ENCODE measurements at regions not wholly inside any gene's neighbourhood (a gene's known extent, or its start where the extent isn't known, plus 50 kb on each side); places are given as distances from the start of the nearest gene placed in this dataset.

DNA sequence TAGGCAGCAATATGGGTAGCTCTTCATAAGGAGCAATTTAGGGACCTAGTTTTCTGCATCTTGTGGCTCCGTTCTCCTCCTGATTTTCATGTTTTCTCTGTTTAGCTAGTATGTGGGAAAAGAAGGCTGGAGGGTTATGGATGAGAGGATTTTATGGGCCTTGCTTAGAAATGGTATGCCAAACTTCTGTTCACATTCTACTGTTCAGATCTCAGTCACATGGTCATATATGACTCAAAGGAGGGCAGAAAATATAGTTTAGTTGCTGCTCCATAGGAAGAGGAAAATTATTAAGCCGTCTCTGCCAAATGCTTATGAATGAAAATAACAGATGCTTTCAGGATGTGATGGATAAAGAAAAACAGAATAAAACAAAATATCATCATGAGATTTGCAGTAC, 361.8 kb upstream of the CWC22 start:
- H3K4me3 ChIP-seq (ENCODE audit: low read depth, low read length), result no peak overlapping the region
- no peak for TF ChIP-seq CTCF (IDR thresholded peaks at IDR 0.05; ENCODE audit: insufficient read depth, low read depth, low read length)
- DNase-seq (ENCODE audit: low read depth), result no peak

DNA sequence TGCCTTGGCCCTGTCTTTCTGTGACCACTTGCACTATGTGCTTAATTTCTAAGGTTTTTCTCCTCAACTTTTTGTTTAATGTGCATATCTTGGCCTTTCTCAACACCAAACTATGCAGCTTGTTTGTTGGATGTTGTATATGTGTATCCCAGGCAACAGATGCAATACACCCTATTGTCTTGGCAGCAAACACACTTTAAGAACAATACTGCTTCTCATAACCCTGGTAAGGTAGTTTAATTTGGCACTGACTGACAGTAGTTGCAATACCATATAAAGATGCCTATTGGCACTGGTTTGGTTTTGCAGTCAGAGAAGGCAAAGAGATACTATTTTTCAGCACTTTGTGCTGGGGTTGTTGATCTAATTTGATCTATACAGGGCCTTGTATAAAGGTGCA, 360.7 kb upstream of the CWC22 start:
- no peak for TF ChIP-seq CTCF (IDR thresholded peaks at IDR 0.05; ENCODE audit: insufficient read depth, low read depth, low read length)
- peak; percentile 3 for DNase-seq (ENCODE audit: low read depth)
- H3K4me3 ChIP-seq (ENCODE audit: low read depth, low read length), result no peak overlapping the region

- no peak for TF ChIP-seq CTCF (IDR thresholded peaks at IDR 0.05; ENCODE audit: insufficient read depth, low read depth, low read length)
- no peak overlapping the region for H3K4me3 ChIP-seq (ENCODE audit: low read depth, low read length)
- DNase-seq (ENCODE audit: low read depth), result no peak
These were observed 359.4 kb upstream of the CWC22 start for GRCh38 chr2:180366481-180366880.

- no peak for TF ChIP-seq CTCF (IDR thresholded peaks at IDR 0.05; ENCODE audit: insufficient read depth, low read depth, low read length)
- H3K4me3 ChIP-seq (ENCODE audit: low read depth, low read length), result no peak overlapping the region
- no peak for DNase-seq (ENCODE audit: low read depth)
These were observed 357.6 kb upstream of the CWC22 start for GRCh38 chr2:180364719-180365118.

- DNase-seq (ENCODE audit: low read depth), result no peak
- no peak for TF ChIP-seq CTCF (IDR thresholded peaks at IDR 0.05; ENCODE audit: insufficient read depth, low read depth, low read length)
- H3K4me3 ChIP-seq (ENCODE audit: low read depth, low read length), result no peak overlapping the region
These were observed 353.2 kb upstream of the CWC22 start for GRCh38 chr2:180360283-180360618.

DNA sequence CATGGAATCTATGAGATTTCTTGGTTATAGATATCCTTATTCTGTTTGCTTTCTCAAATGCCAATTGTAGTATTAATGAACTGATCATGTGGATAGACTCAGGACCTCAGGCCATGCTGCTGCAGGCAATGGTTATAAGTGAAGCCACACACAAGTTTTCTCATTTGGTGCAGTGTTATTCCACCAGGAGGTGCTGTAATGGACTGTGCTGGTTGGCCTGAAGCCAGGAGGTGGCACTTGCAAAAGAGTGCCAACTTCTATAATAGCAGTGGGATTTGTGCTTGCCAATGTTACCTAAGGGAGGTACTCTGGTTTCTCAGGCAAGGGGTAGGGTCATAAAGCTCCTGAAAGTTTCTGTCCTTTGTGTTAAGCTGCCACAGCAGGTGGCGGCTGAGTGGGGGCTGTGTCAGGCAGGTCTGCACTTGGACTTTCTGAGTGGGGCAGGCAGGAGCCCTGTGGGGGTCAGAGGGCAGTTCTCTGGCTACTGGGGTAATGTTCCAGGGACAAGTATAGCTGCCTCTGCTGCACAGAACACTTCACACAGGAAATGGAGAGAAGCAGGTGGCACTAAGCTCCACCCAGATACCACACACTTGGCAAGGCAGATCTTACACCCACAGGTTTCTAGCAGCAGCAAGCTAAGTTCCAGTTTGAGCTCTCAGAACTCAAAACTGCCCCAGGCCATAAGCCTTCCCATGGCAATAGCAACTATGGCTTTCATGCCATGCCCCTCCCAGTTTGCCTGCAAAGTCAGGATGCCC, 352.6 kb upstream of the CWC22 start:
- TF ChIP-seq CTCF (IDR thresholded peaks at IDR 0.05; ENCODE audit: insufficient read depth, low read depth, low read length), result peak; percentile 4
- H3K4me3 ChIP-seq (ENCODE audit: low read depth, low read length), result no peak overlapping the region
- no peak for DNase-seq (ENCODE audit: low read depth)

- peak; percentile 11 for TF ChIP-seq CTCF (IDR thresholded peaks at IDR 0.05; ENCODE audit: insufficient read depth, low read depth, low read length)
- no peak overlapping the region for H3K4me3 ChIP-seq (ENCODE audit: low read depth, low read length)
- no peak for DNase-seq (ENCODE audit: low read depth)
These were observed 351.4 kb upstream of the CWC22 start for GRCh38 chr2:180358458-180358857.
